Activated CD4-positive, alpha-beta T cell treated with anti-CD3 and anti-CD28 coated beads, Interleukin-2, amount 10 ng/mL, durations not matched to agents 7 days and 5 days (primary cell): ENCODE measurements at regions not wholly inside any gene's neighbourhood (a gene's known extent, or its start where the extent isn't known, plus 50 kb on each side); places are given as distances from the start of the nearest gene placed in this dataset.

Experiments used
- CTCF ChIA-PET: fragments of 350-600 bp; sonication (Branson Sonifier 250); formaldehyde crosslinking; loops from one replicate; lab custom pipeline; 2021; ENCODE audit warnings: antibody characterized with exemption; lab: Charles Lee
- POLR2A ChIA-PET: fragments of 350-600 bp; sonication (Branson Sonifier 250); formaldehyde crosslinking; loops from one replicate; lab custom pipeline; 2021; ENCODE audit warnings: antibody characterized with exemption; lab: Charles Lee
- DNase-seq: peaks from one replicate; pipeline ENCODE4 v3.0.0-alpha.2; 2020
- H3K27ac Mint-ChIP-seq: one replicate; pipeline ENCODE4 v1.8.0; 2021; ENCODE audit warnings: mild to moderate bottlenecking, moderate library complexity, mixed read lengths
- H3K27me3 Mint-ChIP-seq: one replicate; pipeline ENCODE4 v1.8.0; 2021; ENCODE audit warnings: mixed read lengths
- H3K36me3 Mint-ChIP-seq: one replicate; pipeline ENCODE4 v1.8.0; 2021; ENCODE audit warnings: low read depth, mixed read lengths
- H3K4me1 Mint-ChIP-seq: one replicate; pipeline ENCODE4 v1.8.0; 2021; ENCODE audit warnings: mixed read lengths
- H3K4me3 Mint-ChIP-seq: one replicate; pipeline ENCODE4 v1.8.0; 2021; ENCODE audit warnings: mild to moderate bottlenecking, moderate library complexity, mixed read lengths
- H3K9me3 Mint-ChIP-seq: one replicate; pipeline ENCODE4 v1.8.0; 2021; ENCODE audit warnings: mixed read lengths

GRCh38 chr4:31053451-31053850 is 333.3 kb downstream of the PCDH7 start:
- H3K27me3 Mint-ChIP-seq = no peaks in the 10 kb centered on the region
- no peak overlapping the region for H3K4me3 Mint-ChIP-seq
- no peaks in the 10 kb centered on the region for H3K36me3 Mint-ChIP-seq
- H3K4me1 Mint-ChIP-seq = no peaks in the 10 kb centered on the region
- no peaks in the 10 kb centered on the region for H3K9me3 Mint-ChIP-seq
- no peak overlapping the region for H3K27ac Mint-ChIP-seq
- POLR2A ChIA-PET = no interaction called here
- CTCF ChIA-PET = no interaction called here
- DNase-seq = no peak

DNA sequence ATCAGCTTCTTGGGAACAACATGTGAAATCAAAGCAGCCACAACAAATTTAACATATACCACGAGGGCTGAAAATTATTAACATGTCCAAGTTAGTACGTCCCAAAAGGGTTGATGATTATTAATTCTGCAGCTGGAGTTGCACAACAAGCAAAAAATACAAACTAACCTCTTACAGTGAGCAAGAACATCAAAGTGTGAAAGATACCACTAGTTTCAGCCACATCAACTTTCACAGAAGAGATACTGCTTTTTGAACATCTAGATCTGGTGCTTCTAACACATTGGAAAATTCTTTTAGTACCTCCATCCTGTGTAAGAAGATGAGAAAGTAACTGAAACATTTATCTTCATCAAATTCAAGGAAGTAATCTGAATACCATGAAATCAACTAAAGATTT is 334.1 kb downstream of the PCDH7 start:
- H3K4me3 Mint-ChIP-seq = no peak overlapping the region
- no peaks in the 10 kb centered on the region for H3K27me3 Mint-ChIP-seq
- no peaks in the 10 kb centered on the region for H3K9me3 Mint-ChIP-seq
- H3K4me1 Mint-ChIP-seq = no peaks in the 10 kb centered on the region
- no peak overlapping the region for H3K27ac Mint-ChIP-seq
- CTCF ChIA-PET = no interaction called here
- POLR2A ChIA-PET = no interaction called here
- DNase-seq = no peak
- H3K36me3 Mint-ChIP-seq = no peaks in the 10 kb centered on the region

DNA sequence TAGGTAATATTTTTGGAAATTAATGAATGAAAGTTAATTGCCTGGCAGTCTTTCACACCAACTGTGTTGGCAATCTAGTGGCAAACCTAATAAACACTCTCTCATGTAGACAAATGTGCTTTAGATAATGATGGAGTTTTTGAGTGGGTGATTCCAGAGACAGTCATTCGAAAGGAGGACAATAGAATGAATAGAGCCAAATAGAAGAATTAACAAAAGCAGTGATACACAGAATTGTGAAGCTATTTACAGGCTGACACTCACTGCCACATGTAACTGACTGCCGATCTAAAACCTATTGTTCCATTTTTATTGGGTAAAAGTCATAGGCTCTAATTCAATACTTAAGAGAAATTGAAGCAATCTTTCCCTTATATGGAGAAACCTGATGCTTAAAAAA is 338.5 kb downstream of the PCDH7 start:
- H3K9me3 Mint-ChIP-seq = no peaks in the 10 kb centered on the region
- no peak overlapping the region for H3K4me3 Mint-ChIP-seq
- no peaks in the 10 kb centered on the region for H3K27me3 Mint-ChIP-seq
- CTCF ChIA-PET = no interaction called here
- no peak for DNase-seq
- no peaks in the 10 kb centered on the region for H3K4me1 Mint-ChIP-seq
- H3K27ac Mint-ChIP-seq = no peak overlapping the region
- no peaks in the 10 kb centered on the region for H3K36me3 Mint-ChIP-seq
- POLR2A ChIA-PET = no interaction called here

DNA sequence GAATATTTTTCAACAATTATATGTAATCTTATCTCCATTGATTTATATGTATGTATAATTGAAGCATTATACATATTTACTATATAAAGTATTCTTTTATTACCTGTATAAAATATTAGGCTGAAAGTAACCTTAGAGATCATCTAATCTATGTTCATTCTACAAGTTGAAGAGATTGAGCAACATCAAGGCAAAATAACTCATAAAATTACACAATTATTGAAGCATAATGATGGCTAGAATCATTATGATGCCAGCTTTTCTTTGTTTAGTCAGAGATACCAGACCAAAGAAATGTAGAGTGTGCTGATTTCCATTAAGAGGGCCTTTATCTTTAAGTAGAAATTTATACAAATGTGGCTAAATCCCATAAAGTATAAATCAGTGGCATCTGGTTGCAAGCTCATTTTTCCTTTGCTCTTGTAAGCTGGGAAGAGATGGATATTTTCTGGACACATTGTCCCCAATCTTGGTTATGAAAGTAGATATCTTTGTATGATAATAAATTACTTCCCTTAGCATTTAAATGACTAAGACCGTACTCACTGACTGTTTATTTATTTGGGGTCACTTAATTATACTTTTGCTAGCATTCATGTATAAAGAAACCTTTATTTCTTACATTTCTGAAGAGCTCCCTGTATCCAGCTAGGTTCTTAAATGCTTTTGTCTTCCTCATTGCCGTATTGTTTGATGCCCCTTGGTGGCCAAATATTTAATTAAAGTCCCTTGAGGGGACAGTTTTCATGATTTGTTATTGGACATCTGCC is 339.8 kb downstream of the PCDH7 start:
- Mint-ChIP-seq H3K27me3 (no peaks in the 10 kb centered on the region), H3K9me3 (no peaks in the 10 kb centered on the region), H3K4me1 (no peaks in the 10 kb centered on the region), H3K27ac (no peak overlapping the region), H3K36me3 (no peaks in the 10 kb centered on the region), H3K4me3 (no peak overlapping the region)
- ChIA-PET POLR2A (no interaction called here), CTCF (no interaction called here)
- DNase-seq = no peak

DNA sequence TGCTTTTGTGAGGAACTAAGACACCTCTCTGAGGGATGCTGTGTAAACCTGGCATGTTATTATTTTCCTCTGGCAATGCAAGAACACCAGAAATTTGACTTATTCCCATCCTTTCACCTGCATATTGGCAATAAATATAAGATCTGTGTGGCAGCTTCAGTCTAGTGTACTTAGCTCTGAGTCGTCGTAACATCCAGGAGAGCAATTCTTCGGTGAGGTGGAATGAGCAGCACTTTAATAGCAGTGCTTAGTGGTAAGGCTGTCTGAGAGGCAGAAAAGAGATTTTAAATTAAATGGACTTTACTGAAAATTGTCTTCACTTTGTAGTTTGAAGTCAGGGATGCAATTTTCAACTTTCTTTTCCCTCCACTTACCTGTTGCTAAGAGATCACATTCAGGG is 344.9 kb downstream of the PCDH7 start:
- Mint-ChIP-seq H3K36me3 (no peaks in the 10 kb centered on the region), H3K27ac (no peak overlapping the region), H3K4me3 (no peak overlapping the region), H3K9me3 (no peaks in the 10 kb centered on the region), H3K4me1 (no peaks in the 10 kb centered on the region), H3K27me3 (no peaks in the 10 kb centered on the region)
- POLR2A ChIA-PET = no interaction called here
- no peak for DNase-seq
- CTCF ChIA-PET = no interaction called here

DNA sequence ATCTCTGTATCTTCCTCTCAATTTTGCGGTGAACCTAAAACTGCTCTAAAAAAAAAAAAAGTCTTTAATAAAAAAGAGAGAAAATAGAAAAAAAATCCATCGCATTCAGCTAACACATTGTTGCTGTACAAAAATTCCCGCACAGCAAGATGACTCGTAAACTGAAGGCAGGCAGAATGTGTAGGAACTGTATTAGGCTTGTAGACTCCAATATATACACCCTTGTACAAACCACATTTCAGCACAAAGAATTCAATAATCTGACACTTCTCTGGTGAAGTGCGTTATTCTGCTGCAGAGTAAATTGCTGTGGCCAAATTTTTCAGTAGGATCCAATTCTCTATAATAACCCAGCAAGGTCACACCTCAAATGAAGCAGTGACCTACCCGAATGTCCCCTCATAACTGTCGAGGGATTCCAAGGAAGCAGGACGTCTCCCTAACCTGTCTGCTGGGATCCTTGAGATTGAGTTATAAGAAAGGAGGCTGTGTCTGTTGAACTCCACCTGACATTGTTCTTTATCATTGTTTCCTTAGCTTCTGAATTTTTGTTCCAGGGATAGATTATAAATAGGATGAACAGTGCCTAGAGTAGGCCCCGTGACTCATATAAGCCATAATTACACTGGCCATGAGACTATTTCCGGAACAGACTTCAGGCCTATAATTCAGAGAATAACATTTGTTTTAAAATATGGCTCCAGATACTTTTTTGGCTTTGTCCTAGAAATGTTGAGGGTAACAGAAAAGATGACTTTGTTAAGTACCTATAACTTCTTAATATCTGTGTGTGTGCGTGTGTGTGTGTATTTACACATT is 348.3 kb downstream of the PCDH7 start:
- H3K27me3 Mint-ChIP-seq = no peaks in the 10 kb centered on the region
- no peaks in the 10 kb centered on the region for H3K36me3 Mint-ChIP-seq
- no peak overlapping the region for H3K4me3 Mint-ChIP-seq
- H3K4me1 Mint-ChIP-seq = no peaks in the 10 kb centered on the region
- no peak overlapping the region for H3K27ac Mint-ChIP-seq
- ChIA-PET CTCF (no interaction called here), POLR2A (no interaction called here)
- DNase-seq = no peak
- H3K9me3 Mint-ChIP-seq = no peaks in the 10 kb centered on the region

DNA sequence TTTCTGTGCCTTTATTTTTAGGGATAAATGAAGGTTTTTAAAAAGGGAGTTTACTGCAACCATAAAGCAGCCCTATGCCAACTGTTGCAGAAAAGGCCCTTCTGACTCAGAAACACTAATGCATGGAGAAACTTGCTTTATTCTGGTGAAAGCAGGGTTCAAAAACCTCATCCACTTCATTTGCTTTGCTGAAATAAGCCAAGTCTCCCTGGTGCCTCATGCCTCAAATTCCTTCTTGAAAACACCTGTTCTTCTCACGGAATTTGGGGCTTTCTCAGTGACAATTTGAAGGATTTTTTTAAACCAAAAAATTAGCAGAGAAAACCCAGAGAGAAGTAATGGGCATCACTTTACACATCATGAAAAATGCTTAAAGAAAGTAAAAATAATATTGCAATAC is 349.0 kb downstream of the PCDH7 start:
- Mint-ChIP-seq H3K27me3 (no peaks in the 10 kb centered on the region), H3K4me1 (no peaks in the 10 kb centered on the region), H3K36me3 (no peaks in the 10 kb centered on the region), H3K27ac (no peak overlapping the region), H3K4me3 (no peak overlapping the region), H3K9me3 (peaks cover 5% of the 10 kb centered on the region)
- no peak for DNase-seq
- CTCF ChIA-PET = no interaction called here
- POLR2A ChIA-PET = no interaction called here

DNA sequence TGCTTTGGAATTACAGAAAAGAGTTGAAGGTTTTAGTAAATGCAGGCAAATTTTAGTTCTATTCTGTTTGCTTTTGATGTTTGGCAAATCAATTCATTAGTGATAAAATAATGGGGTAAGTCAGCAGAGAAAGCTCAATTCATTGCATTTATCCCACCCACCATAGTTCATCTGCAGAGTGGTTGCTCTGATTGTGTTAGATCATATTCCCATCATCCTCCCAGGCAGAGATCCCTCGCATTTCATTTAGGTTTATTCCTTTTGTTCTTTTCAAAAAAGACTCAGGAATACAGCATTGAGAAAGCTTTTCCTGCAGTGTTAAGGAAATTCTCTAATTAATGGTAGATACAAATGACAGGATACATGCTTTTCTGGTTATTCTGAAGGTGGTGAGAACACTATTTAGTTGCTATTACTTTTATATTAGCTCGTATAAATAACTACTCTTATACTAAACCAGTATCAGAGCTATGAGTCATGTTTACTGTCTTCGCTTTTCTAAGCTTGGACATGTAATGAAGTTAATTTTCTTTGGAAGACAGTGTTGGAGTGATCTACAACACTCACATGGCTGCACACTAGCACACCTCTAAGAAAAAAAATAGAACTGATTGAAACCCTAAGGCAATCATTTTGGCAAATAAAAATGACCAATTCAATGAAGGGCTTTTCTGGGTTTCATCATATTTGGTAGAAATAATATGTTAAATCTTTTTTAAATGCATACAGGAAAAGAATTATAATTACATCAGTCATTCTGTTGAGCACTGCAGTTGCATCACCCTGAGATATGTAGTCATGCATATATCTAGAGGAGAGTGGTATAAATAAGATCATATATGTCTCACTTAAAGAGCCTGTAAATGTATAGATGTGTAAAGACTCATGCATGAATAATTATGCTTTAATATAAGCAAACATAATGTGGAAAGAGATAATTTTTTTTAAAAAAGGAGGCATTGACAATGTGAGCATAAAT is 351.6 kb downstream of the PCDH7 start:
- Mint-ChIP-seq H3K27ac (no peak overlapping the region), H3K36me3 (no peaks in the 10 kb centered on the region)
- CTCF ChIA-PET = no interaction called here

DNA sequence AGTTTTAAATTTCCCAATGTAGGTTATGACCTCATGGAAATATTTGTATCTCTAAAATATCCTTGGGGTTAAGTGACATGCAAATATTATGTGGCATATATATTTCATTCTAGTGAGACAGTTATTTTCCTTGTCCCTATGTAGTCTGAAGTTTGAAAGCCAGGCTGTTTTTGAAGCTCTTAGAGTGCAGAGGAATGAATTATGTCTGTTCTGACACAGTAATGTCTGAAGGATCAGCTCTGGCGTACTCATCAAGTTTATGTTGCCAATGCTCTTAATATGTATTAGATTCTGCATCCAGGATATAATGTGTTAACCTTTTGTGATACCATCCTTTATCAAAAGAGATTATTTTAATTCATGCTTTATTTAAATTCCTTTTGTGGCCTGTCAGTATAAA is 355.8 kb downstream of the PCDH7 start:
- Mint-ChIP-seq H3K4me3 (no peak overlapping the region), H3K27ac (no peak overlapping the region), H3K36me3 (no peaks in the 10 kb centered on the region), H3K27me3 (no peaks in the 10 kb centered on the region), H3K4me1 (no peaks in the 10 kb centered on the region), H3K9me3 (peaks cover 5% of the 10 kb centered on the region)
- CTCF ChIA-PET = no interaction called here
- POLR2A ChIA-PET = no interaction called here
- DNase-seq = no peak

More for the DNA sequence above, 351.6 kb downstream of the PCDH7 start:
- POLR2A ChIA-PET = no interaction called here
- no peak for DNase-seq
- Mint-ChIP-seq H3K9me3 (peaks cover 5% of the 10 kb centered on the region), H3K4me1 (no peaks in the 10 kb centered on the region), H3K27me3 (no peaks in the 10 kb centered on the region), H3K4me3 (no peak overlapping the region)

DNA sequence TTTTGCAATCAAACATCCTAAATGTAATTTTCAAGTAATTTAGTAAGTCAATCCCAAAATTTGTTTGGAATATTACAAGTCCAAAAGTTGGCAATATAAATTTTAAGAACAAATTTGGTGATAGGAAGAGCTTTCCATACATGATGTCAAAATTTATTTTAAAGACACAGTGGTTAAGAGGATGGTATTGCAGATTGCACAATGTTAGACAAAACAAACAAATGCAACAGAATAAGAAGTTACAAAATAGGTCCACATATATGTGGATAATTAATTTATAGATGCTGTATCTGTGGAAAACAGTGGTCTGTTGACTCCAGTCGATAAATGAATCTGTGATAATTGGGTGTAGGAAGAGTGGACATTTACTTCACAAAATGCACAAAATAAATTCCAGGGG is 358.5 kb downstream of the PCDH7 start:
- Mint-ChIP-seq H3K4me1 (no peaks in the 10 kb centered on the region), H3K4me3 (no peak overlapping the region), H3K36me3 (no peaks in the 10 kb centered on the region), H3K27ac (no peak overlapping the region), H3K9me3 (peaks cover 5% of the 10 kb centered on the region), H3K27me3 (no peaks in the 10 kb centered on the region)
- DNase-seq = no peak
- ChIA-PET POLR2A (no interaction called here), CTCF (interaction anchor here (0.6 to 0.7 kb wide), 2 partner anchors 30 to 1526 kb away, joined by 3 to 5 read pairs; no protein-coding TSS in a partner anchor)

DNA sequence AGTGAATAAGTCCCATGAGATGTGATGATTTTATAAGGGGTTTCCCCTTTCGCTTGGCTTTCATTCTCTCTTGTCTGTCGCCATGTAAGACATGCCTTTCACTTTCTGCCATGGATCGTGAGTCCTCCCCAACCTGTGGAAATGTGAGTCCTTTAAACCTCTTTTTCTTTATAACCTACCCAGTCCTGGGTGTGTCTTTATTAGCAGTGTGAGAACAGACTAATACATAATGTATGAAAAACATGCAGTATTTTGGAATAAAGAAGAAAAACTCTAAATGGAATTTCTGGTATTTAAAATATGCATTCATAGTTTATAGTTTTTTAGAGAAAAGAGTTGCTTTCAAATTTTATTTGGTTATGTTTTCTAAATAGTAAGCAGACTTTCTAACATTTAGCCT is 360.7 kb downstream of the PCDH7 start:
- CTCF ChIA-PET = no interaction called here
- no peaks in the 10 kb centered on the region for H3K27me3 Mint-ChIP-seq

GRCh38 chr4:31081366-31081765 is 361.2 kb downstream of the PCDH7 start:
- ChIA-PET CTCF (no interaction called here), POLR2A (no interaction called here)
- H3K36me3 Mint-ChIP-seq = no peaks in the 10 kb centered on the region
- H3K4me3 Mint-ChIP-seq = no peak overlapping the region
- H3K27ac Mint-ChIP-seq = no peak overlapping the region
- no peaks in the 10 kb centered on the region for H3K27me3 Mint-ChIP-seq
- no peaks in the 10 kb centered on the region for H3K4me1 Mint-ChIP-seq
- no peak for DNase-seq
- no peaks in the 10 kb centered on the region for H3K9me3 Mint-ChIP-seq

More for the DNA sequence above, 360.7 kb downstream of the PCDH7 start:
- DNase-seq = no peak
- no peaks in the 10 kb centered on the region for H3K9me3 Mint-ChIP-seq
- POLR2A ChIA-PET = no interaction called here
- H3K27ac Mint-ChIP-seq = no peak overlapping the region
- no peaks in the 10 kb centered on the region for H3K4me1 Mint-ChIP-seq
- H3K4me3 Mint-ChIP-seq = no peak overlapping the region
- H3K36me3 Mint-ChIP-seq = no peaks in the 10 kb centered on the region

DNA sequence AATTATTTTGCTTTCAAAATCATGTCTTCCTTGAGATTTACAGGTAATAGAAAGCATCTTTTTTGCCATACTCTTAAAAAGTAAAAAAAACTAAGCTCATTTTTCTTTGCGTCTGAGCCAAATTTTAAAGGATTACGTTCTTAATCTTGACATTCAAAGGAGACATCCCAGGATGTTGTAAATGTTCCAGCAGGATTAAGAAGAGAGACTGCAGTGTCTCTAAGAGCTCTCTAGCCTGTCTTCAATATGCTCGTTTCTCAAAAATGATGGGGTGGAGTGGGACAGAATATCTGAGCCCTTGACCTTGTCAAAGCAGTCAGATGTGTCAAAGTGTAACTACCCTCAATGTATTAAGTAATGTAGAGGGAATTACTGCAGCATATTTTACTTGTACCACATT is 363.3 kb downstream of the PCDH7 start:
- Mint-ChIP-seq H3K27me3 (no peaks in the 10 kb centered on the region), H3K9me3 (no peaks in the 10 kb centered on the region), H3K36me3 (no peaks in the 10 kb centered on the region), H3K4me1 (no peaks in the 10 kb centered on the region), H3K4me3 (no peak overlapping the region), H3K27ac (no peak overlapping the region)
- POLR2A ChIA-PET = no interaction called here
- CTCF ChIA-PET = no interaction called here
- DNase-seq = no peak
